ENCODE measurements at regions not wholly inside any gene's neighbourhood (a gene's known extent, or its start where the extent isn't known, plus 50 kb on each side); places are given as distances from the start of the nearest gene placed in this dataset.

- ChIA-PET CTCF (interaction anchor here (1.7 kb wide), 1 partner anchor 16 kb away, joined by 4 read pairs; no protein-coding TSS in a partner anchor), POLR2A (interaction anchor here (0.6 kb wide), 1 partner anchor 682 kb away, joined by 5 read pairs; no protein-coding TSS in a partner anchor)
- TF ChIP-seq, protein P1, sequence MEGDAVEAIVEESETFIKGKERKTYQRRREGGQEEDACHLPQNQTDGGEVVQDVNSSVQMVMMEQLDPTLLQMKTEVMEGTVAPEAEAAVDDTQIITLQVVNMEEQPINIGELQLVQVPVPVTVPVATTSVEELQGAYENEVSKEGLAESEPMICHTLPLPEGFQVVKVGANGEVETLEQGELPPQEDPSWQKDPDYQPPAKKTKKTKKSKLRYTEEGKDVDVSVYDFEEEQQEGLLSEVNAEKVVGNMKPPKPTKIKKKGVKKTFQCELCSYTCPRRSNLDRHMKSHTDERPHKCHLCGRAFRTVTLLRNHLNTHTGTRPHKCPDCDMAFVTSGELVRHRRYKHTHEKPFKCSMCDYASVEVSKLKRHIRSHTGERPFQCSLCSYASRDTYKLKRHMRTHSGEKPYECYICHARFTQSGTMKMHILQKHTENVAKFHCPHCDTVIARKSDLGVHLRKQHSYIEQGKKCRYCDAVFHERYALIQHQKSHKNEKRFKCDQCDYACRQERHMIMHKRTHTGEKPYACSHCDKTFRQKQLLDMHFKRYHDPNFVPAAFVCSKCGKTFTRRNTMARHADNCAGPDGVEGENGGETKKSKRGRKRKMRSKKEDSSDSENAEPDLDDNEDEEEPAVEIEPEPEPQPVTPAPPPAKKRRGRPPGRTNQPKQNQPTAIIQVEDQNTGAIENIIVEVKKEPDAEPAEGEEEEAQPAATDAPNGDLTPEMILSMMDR (IDR thresholded peaks at IDR 0.05; ENCODE audit: control extremely low read depth, extremely low read depth, low read depth, missing control alignments): no peak
- no peak for DNase-seq (ENCODE audit: extremely low spot score)
These were observed 140.4 kb upstream of the COL21A1 start for GRCh38 chr6:56387621-56388414.

DNA sequence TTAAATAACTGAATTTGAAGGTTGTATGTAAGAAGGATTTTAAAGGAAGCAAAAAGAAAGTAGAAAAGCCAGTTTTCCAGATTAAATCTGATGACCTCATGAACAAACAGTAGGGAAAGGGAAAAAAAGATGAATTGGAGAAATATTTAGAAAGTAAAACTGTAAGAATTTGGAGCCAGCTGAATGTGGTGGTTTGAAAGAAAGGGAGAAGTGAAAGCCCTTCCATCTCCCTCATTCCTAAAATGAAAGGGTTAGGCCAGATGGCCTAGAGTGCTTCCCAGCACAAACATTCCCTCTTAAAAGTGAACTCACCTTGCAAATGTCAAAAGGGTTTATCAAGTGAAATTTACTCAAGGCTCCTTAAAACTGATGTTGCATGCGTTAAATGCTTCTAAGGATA lies 139.3 kb upstream of the COL21A1 start:
- ChIA-PET CTCF (interaction anchor here (1.4 kb wide), 1 partner anchor 184 kb away, joined by 3 read pairs; no protein-coding TSS in a partner anchor), POLR2A (no interaction called here)
- DNase-seq (ENCODE audit: extremely low spot score): no peak
- TF ChIP-seq, protein P1 (IDR thresholded peaks at IDR 0.05; ENCODE audit: control extremely low read depth, extremely low read depth, low read depth, missing control alignments): no peak

DNA sequence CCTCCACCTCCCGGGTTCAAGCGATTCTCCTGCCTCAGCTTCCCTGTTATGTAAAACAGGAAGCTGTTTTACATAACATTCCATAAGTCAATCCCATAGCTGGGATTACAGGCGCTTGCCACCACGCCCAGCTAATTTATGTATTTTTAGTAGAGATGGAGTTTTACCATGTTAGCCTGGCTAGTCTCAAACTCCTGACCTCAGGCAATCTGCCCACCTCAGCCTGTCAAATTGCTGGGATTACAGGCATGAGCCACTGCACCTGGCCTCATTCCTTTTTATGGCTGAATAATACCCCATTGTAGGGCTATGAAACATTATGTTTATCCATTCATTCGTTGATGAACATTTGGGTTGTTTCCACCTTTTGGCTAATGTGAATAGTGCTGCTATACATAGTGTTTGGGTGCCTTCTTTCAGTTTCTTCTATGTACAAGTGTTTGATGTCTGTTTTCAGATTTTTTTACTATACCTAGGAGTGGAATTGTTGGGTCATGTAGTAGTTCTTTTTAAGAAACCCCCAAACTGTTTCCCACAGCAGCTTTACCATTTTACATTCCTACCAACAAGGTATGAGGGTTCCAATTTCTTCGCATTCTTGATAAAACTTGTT lies 138.7 kb upstream of the COL21A1 start:
- no peak for DNase-seq (ENCODE audit: extremely low spot score)
- CTCF ChIA-PET: interaction anchor here (1.4 to 1.6 kb wide), 2 partner anchors 8 to 184 kb away, joined by 3 to 4 read pairs; no protein-coding TSS in a partner anchor
- TF ChIP-seq, protein P1 (IDR thresholded peaks at IDR 0.05; ENCODE audit: control extremely low read depth, extremely low read depth, low read depth, missing control alignments): no peak
- POLR2A ChIA-PET: no interaction called here

- CTCF ChIA-PET: no interaction called here
- POLR2A ChIA-PET: no interaction called here
- no peak for DNase-seq (ENCODE audit: extremely low spot score)
- TF ChIP-seq, protein P1 (IDR thresholded peaks at IDR 0.05; ENCODE audit: control extremely low read depth, extremely low read depth, low read depth, missing control alignments): no peak
These were observed 135.8 kb upstream of the COL21A1 start for GRCh38 chr6:56383160-56383559.

DNA sequence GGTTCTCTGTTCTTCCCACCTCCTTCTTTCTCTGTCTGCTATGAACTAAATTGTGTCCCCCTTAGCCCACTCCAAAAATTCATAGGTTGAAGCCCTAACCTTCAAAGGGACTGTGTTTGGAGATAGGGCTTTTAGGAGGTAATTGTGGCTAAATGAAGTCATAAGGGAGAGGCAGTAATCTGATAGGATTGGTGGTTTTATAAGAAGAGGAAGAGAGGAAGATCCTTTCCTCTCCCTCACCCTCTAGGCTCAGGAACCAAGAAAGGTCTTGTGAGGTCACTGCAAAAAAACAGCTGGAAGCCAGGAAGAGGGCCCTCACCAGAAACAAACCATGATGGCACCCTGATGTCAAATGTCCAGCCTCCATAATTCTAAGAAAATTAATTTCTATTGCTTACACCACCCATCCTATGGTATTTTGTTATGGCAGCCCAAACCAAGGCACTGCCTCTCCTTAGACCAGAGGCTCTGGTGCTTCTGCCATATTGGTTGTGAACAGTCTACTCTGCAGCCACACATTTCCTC lies 135.1 kb upstream of the COL21A1 start:
- ChIA-PET POLR2A (no interaction called here), CTCF (no interaction called here)
- no peak for DNase-seq (ENCODE audit: extremely low spot score)
- TF ChIP-seq, protein P1 (IDR thresholded peaks at IDR 0.05; ENCODE audit: control extremely low read depth, extremely low read depth, low read depth, missing control alignments): no peak

DNA sequence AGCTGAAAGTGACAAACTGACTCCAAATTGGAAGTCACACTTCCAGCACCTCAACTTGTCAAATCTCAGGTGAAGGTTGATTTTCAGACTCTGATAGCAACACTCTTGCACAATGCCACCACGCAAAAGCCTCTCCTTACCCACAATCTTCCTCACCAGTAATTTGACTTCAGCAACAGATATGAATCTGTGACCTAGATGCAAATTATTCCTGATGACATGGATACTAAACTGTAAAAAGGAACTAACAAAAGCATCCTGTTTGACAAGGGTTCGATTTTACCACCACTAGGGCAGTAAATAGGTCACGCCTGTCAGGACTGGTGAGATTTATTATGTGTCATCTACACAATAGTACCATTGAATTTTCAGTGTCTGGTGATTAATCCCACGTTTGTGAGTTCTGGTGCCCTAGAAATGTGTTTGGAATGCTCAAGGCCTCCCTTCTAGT lies 134.4 kb upstream of the COL21A1 start:
- CTCF ChIA-PET: interaction anchor here (0.8 to 1.0 kb wide), 2 partner anchors 18 to 19 kb away, joined by 3 to 5 read pairs; no protein-coding TSS in a partner anchor

More for the DNA sequence above, 134.4 kb upstream of the COL21A1 start:
- POLR2A ChIA-PET: no interaction called here
- DNase-seq (ENCODE audit: extremely low spot score): no peak
- TF ChIP-seq, protein P1 (IDR thresholded peaks at IDR 0.05; ENCODE audit: control extremely low read depth, extremely low read depth, low read depth, missing control alignments): no peak

Data from GM10248 (cell line).